Activated B cell treated with CpG ODN at 0.5 μM for 24 hours (primary cell): ENCODE measurements at regions not wholly inside any gene's neighbourhood (a gene's known extent, or its start where the extent isn't known, plus 50 kb on each side); places are given as distances from the start of the nearest gene placed in this dataset.

ENCODE experiments used
- ATAC-seq: fragments of 200-7000 bp; cut with Tn5 transposase; one replicate; pipeline ENCODE4 v1.10.0; 2021; ENCODE audit warnings: low read depth, mild to moderate bottlenecking, moderate library complexity
- CTCF ChIA-PET: fragments of 350-600 bp; sonication (Branson Sonifier 250); formaldehyde crosslinking; loops from one replicate; lab custom pipeline; 2021; ENCODE audit warnings: antibody characterized with exemption; lab: Charles Lee
- POLR2A ChIA-PET: fragments of 350-600 bp; sonication (Branson Sonifier 250); formaldehyde crosslinking; loops from one replicate; lab custom pipeline; 2021; ENCODE audit warnings: antibody characterized with exemption; lab: Charles Lee
- DNase-seq: peaks from one replicate; pipeline ENCODE4 v3.0.0; 2022
- H3K27ac Mint-ChIP-seq: one replicate; pipeline ENCODE4 v1.8.0; 2020; ENCODE audit warnings: mixed read lengths
- H3K27me3 Mint-ChIP-seq: one replicate; pipeline ENCODE4 v1.8.0; 2021; ENCODE audit warnings: mixed read lengths
- H3K36me3 Mint-ChIP-seq: one replicate; pipeline ENCODE4 v1.8.0; 2021; ENCODE audit warnings: low read depth, mixed read lengths
- H3K4me1 Mint-ChIP-seq: one replicate; pipeline ENCODE4 v1.8.0; 2021; ENCODE audit warnings: mixed read lengths
- H3K4me3 Mint-ChIP-seq: one replicate; pipeline ENCODE4 v1.8.0; 2020; ENCODE audit warnings: mild to moderate bottlenecking, mixed read lengths
- H3K9me3 Mint-ChIP-seq: one replicate; pipeline ENCODE4 v1.8.0; 2020; ENCODE audit warnings: mixed read lengths
- intact Hi-C: fragments of 100-400 bp; cut with micrococcal nuclease; formaldehyde crosslinking; loops from one replicate; pipeline ENCODE4 v1.15.1; 2024
- TF ChIP-seq, protein P1 (sequence below): fragments of 200-600 bp; IDR thresholded peaks from one replicate; pipeline ENCODE4 v1.8.0; 2022; ENCODE audit warnings: antibody characterized with exemption, mild to moderate bottlenecking

- H3K4me1 Mint-ChIP-seq, result no peaks in the 10 kb centered on the region
- DNase-seq (no peak), ATAC-seq (no peak)
- ChIA-PET CTCF (no interaction called here), POLR2A (no interaction called here)
- intact Hi-C loops, result no loop called here
- H3K9me3 Mint-ChIP-seq, result no peaks in the 10 kb centered on the region
- H3K36me3 Mint-ChIP-seq, result no peaks in the 10 kb centered on the region
- TF ChIP-seq, protein P1, sequence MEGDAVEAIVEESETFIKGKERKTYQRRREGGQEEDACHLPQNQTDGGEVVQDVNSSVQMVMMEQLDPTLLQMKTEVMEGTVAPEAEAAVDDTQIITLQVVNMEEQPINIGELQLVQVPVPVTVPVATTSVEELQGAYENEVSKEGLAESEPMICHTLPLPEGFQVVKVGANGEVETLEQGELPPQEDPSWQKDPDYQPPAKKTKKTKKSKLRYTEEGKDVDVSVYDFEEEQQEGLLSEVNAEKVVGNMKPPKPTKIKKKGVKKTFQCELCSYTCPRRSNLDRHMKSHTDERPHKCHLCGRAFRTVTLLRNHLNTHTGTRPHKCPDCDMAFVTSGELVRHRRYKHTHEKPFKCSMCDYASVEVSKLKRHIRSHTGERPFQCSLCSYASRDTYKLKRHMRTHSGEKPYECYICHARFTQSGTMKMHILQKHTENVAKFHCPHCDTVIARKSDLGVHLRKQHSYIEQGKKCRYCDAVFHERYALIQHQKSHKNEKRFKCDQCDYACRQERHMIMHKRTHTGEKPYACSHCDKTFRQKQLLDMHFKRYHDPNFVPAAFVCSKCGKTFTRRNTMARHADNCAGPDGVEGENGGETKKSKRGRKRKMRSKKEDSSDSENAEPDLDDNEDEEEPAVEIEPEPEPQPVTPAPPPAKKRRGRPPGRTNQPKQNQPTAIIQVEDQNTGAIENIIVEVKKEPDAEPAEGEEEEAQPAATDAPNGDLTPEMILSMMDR, result no peak
- H3K4me3 Mint-ChIP-seq, result no peak overlapping the region
- H3K27ac Mint-ChIP-seq, result no peak overlapping the region
- peaks cover 4% of the 10 kb centered on the region for H3K27me3 Mint-ChIP-seq
Measured at GRCh38 chr15:81523867-81524266, 149.9 kb upstream of the TMC3 start.

DNA sequence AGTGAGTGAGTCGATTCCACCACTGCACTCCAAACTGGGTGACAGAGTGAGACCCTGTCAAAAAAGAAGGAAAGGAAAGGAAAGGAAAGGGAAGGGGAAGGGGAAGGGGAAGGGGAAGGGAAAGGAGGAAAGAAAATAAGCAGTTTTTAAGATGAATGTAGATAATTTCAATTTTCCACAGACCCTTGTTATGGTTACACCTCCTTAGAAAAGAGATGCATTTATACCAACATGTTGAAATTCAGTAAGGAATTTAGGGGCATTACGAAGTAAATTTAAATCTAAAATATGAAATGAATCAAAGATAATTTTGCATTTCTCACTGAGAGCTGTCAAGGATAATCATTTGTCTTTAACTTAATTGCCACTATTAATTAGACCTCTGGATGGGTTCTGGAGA is 146.5 kb upstream of the TMC3 start:
- no peaks in the 10 kb centered on the region for H3K36me3 Mint-ChIP-seq
- no peaks in the 10 kb centered on the region for H3K4me1 Mint-ChIP-seq
- H3K27me3 Mint-ChIP-seq, result no peaks in the 10 kb centered on the region
- TF ChIP-seq, protein P1, result no peak
- no peak for ATAC-seq
- H3K27ac Mint-ChIP-seq, result no peak overlapping the region
- no peak overlapping the region for H3K4me3 Mint-ChIP-seq
- H3K9me3 Mint-ChIP-seq, result no peaks in the 10 kb centered on the region
- CTCF ChIA-PET, result no interaction called here
- no peak for DNase-seq
- POLR2A ChIA-PET, result no interaction called here
- intact Hi-C loops, result no loop called here

DNA sequence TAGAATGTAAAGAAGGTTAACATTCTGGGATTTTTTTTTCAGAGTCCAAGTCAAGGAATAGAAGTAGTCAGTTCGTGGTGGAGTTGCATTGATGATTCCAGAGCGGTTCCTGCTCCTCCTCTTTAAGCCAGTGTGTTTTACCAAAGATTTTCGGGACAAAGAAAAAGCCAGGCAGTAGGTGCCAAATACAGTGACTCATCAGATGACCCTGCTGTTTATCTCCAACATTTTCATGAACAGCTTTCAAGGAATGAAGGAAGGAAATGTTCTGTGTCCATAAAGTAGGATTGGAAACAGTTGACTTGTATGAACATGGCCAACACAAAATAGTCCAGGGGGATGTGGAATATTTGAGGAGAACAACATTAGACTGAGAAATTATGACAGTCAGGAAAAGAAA is 142.4 kb upstream of the TMC3 start:
- ChIA-PET CTCF (no interaction called here), POLR2A (no interaction called here)
- Mint-ChIP-seq H3K4me3 (no peak overlapping the region), H3K36me3 (no peaks in the 10 kb centered on the region), H3K27me3 (no peaks in the 10 kb centered on the region), H3K4me1 (no peaks in the 10 kb centered on the region), H3K27ac (no peak overlapping the region), H3K9me3 (no peaks in the 10 kb centered on the region)
- TF ChIP-seq, protein P1, result no peak
- no peak for DNase-seq
- ATAC-seq, result no peak
- intact Hi-C loops, result no loop called here

DNA sequence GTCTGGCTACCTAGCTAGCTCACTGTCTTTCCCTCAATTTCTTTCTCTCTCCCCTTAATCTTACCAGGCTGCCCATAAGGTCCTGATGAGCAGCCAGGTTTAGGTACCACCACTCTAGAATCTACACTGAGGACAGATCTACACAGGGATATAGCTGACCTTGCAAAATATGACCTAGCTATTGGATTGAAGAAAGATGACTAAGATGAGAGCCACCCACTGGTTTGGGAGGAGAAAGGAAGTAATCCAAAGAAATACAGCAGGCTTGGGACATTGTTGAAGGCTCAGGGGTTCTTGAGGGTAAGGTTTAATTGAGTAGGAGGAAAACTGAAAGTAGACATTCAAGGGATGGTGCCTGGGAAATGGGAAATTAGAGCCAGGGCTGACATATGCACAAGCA is 142.0 kb upstream of the TMC3 start:
- POLR2A ChIA-PET, result no interaction called here
- H3K4me1 Mint-ChIP-seq, result no peaks in the 10 kb centered on the region
- DNase-seq (no peak), ATAC-seq (no peak)
- H3K9me3 Mint-ChIP-seq, result no peaks in the 10 kb centered on the region
- CTCF ChIA-PET, result no interaction called here
- no peaks in the 10 kb centered on the region for H3K27me3 Mint-ChIP-seq
- intact Hi-C loops, result no loop called here
- no peaks in the 10 kb centered on the region for H3K36me3 Mint-ChIP-seq
- TF ChIP-seq, protein P1, result no peak
- H3K27ac Mint-ChIP-seq, result no peak overlapping the region
- H3K4me3 Mint-ChIP-seq, result no peak overlapping the region

- intact Hi-C loops, result no loop called here
- ATAC-seq (no peak), DNase-seq (no peak)
- Mint-ChIP-seq H3K4me3 (no peak overlapping the region), H3K27ac (no peak overlapping the region), H3K4me1 (no peaks in the 10 kb centered on the region), H3K9me3 (no peaks in the 10 kb centered on the region), H3K36me3 (no peaks in the 10 kb centered on the region), H3K27me3 (no peaks in the 10 kb centered on the region)
- CTCF ChIA-PET, result no interaction called here
- POLR2A ChIA-PET, result no interaction called here
- TF ChIP-seq, protein P1, result no peak
Measured at GRCh38 chr15:81514725-81515124, 140.7 kb upstream of the TMC3 start.
